ENCODE measurements at regions not wholly inside any gene's neighbourhood (a gene's known extent, or its start where the extent isn't known, plus 50 kb on each side); places are given as distances from the start of the nearest gene placed in this dataset.

- in situ Hi-C loops (cut with MboI; ENCODE audit: low pct_unique_long_range_greater_than_20kb, low sequenced_read_pairs): no loop called here
- DNase-seq: no peak
These were observed 91.2 kb downstream of the IRX2 start for GRCh38 chr5:2660315-2660714.

- in situ Hi-C loops (cut with MboI; ENCODE audit: low pct_unique_long_range_greater_than_20kb, low sequenced_read_pairs): no loop called here
- DNase-seq: no peak
These were observed 92.5 kb downstream of the IRX2 start for GRCh38 chr5:2658881-2659470.

- DNase-seq: no peak
- in situ Hi-C loops (cut with MboI; ENCODE audit: low pct_unique_long_range_greater_than_20kb, low sequenced_read_pairs): no loop called here
These were observed 93.0 kb downstream of the IRX2 start for GRCh38 chr5:2658447-2658846.

GRCh38 chr5:2657151-2657550 lies 94.3 kb downstream of the IRX2 start:
- in situ Hi-C loops (cut with MboI; ENCODE audit: low pct_unique_long_range_greater_than_20kb, low sequenced_read_pairs): no loop called here
- DNase-seq: no peak

GRCh38 chr5:2656206-2656605 lies 95.3 kb downstream of the IRX2 start:
- DNase-seq: no peak

GRCh38 chr5:2653991-2654390 lies 97.5 kb downstream of the IRX2 start:
- in situ Hi-C loops (cut with MboI; ENCODE audit: low pct_unique_long_range_greater_than_20kb, low sequenced_read_pairs): no loop called here
- no peak for DNase-seq

More at GRCh38 chr5:2656206-2656605, 95.3 kb downstream of the IRX2 start:
- in situ Hi-C loops (cut with MboI; ENCODE audit: low pct_unique_long_range_greater_than_20kb, low sequenced_read_pairs): no loop called here

- in situ Hi-C loops (cut with MboI; ENCODE audit: low pct_unique_long_range_greater_than_20kb, low sequenced_read_pairs): no loop called here
- no peak for DNase-seq
These were observed 100.4 kb downstream of the IRX2 start for GRCh38 chr5:2651116-2651515.

- no peak for DNase-seq
- in situ Hi-C loops (cut with MboI; ENCODE audit: low pct_unique_long_range_greater_than_20kb, low sequenced_read_pairs): no loop called here
These were observed 108.7 kb downstream of the IRX2 start for GRCh38 chr5:2642684-2643345.

GRCh38 chr5:2640717-2641116 lies 110.8 kb downstream of the IRX2 start:
- in situ Hi-C loops (cut with MboI; ENCODE audit: low pct_unique_long_range_greater_than_20kb, low sequenced_read_pairs): no loop called here

GRCh38 chr5:2639425-2639824 lies 112.1 kb downstream of the IRX2 start:
- DNase-seq: no peak
- in situ Hi-C loops (cut with MboI; ENCODE audit: low pct_unique_long_range_greater_than_20kb, low sequenced_read_pairs): no loop called here

More at GRCh38 chr5:2640717-2641116, 110.8 kb downstream of the IRX2 start:
- no peak for DNase-seq

- no peak for DNase-seq
- in situ Hi-C loops (cut with MboI; ENCODE audit: low pct_unique_long_range_greater_than_20kb, low sequenced_read_pairs): no loop called here
These were observed 116.9 kb downstream of the IRX2 start for GRCh38 chr5:2634399-2635176.

GRCh38 chr5:2633992-2634391 lies 117.5 kb downstream of the IRX2 start:
- in situ Hi-C loops (cut with MboI; ENCODE audit: low pct_unique_long_range_greater_than_20kb, low sequenced_read_pairs): no loop called here
- no peak for DNase-seq

GRCh38 chr5:2631758-2632157 lies 119.7 kb downstream of the IRX2 start:
- in situ Hi-C loops (cut with MboI; ENCODE audit: low pct_unique_long_range_greater_than_20kb, low sequenced_read_pairs): no loop called here
- no peak for DNase-seq

GRCh38 chr5:2629045-2629444 lies 122.4 kb downstream of the IRX2 start:
- DNase-seq: no peak
- in situ Hi-C loops (cut with MboI; ENCODE audit: low pct_unique_long_range_greater_than_20kb, low sequenced_read_pairs): no loop called here

GRCh38 chr5:2627867-2628266 lies 123.6 kb downstream of the IRX2 start:
- in situ Hi-C loops (cut with MboI; ENCODE audit: low pct_unique_long_range_greater_than_20kb, low sequenced_read_pairs): no loop called here

GRCh38 chr5:2626572-2626971 lies 124.9 kb downstream of the IRX2 start:
- in situ Hi-C loops (cut with MboI; ENCODE audit: low pct_unique_long_range_greater_than_20kb, low sequenced_read_pairs): no loop called here
- no peak for DNase-seq

More at GRCh38 chr5:2627867-2628266, 123.6 kb downstream of the IRX2 start:
- DNase-seq: no peak

- in situ Hi-C loops (cut with MboI; ENCODE audit: low pct_unique_long_range_greater_than_20kb, low sequenced_read_pairs): no loop called here
- DNase-seq: no peak
These were observed 128.6 kb downstream of the IRX2 start for GRCh38 chr5:2622866-2623265.

GRCh38 chr5:2621631-2622030 lies 129.8 kb downstream of the IRX2 start:
- no peak for DNase-seq
- in situ Hi-C loops (cut with MboI; ENCODE audit: low pct_unique_long_range_greater_than_20kb, low sequenced_read_pairs): no loop called here

- DNase-seq: no peak
- in situ Hi-C loops (cut with MboI; ENCODE audit: low pct_unique_long_range_greater_than_20kb, low sequenced_read_pairs): no loop called here
These were observed 132.3 kb downstream of the IRX2 start for GRCh38 chr5:2619216-2619615.

- in situ Hi-C loops (cut with MboI; ENCODE audit: low pct_unique_long_range_greater_than_20kb, low sequenced_read_pairs): no loop called here
- DNase-seq: no peak
These were observed 134.0 kb downstream of the IRX2 start for GRCh38 chr5:2617461-2617860.

Measured in KBM-7 (cell line).